Occipital lobe (tissue), 1 donor: ENCODE measurements at regions not wholly inside any gene's neighbourhood (a gene's known extent, or its start where the extent isn't known, plus 50 kb on each side); places are given as distances from the start of the nearest gene placed in this dataset.

Source experiments
- DNase-seq: peaks from one replicate; lab custom pipeline; 2025; lab: John Stamatoyannopoulos, UW

- DNase-seq = no peak
Observed at GRCh38 chr4:11342401-11342800, 86.3 kb downstream of the HS3ST1 start.

GRCh38 chr4:11341337-11342043 lies 87.2 kb downstream of the HS3ST1 start:
- no peak for DNase-seq

GRCh38 chr4:11338956-11339782 lies 89.5 kb downstream of the HS3ST1 start:
- DNase-seq = no peak

GRCh38 chr4:11337287-11337686 lies 91.4 kb downstream of the HS3ST1 start:
- no peak for DNase-seq

- DNase-seq = no peak
Observed at GRCh38 chr4:11336435-11336834, 92.3 kb downstream of the HS3ST1 start.

- DNase-seq = no peak
Observed at GRCh38 chr4:11334887-11335286, 93.8 kb downstream of the HS3ST1 start.

GRCh38 chr4:11328401-11328800 lies 100.3 kb downstream of the HS3ST1 start:
- DNase-seq = no peak

GRCh38 chr4:11326021-11326420 lies 102.7 kb downstream of the HS3ST1 start:
- no peak for DNase-seq

- DNase-seq = no peak
Observed at GRCh38 chr4:11323771-11324170, 104.9 kb downstream of the HS3ST1 start.

- DNase-seq = no peak
Observed at GRCh38 chr4:11313157-11313943, 115.3 kb downstream of the HS3ST1 start.

GRCh38 chr4:11312389-11312788 lies 116.3 kb downstream of the HS3ST1 start:
- DNase-seq = no peak

GRCh38 chr4:11301075-11301660 lies 127.5 kb downstream of the HS3ST1 start:
- DNase-seq = no peak

- DNase-seq = no peak
Observed at GRCh38 chr4:11299836-11300235, 128.9 kb downstream of the HS3ST1 start.

- DNase-seq = no peak
Observed at GRCh38 chr4:11299016-11299415, 129.7 kb downstream of the HS3ST1 start.

- no peak for DNase-seq
Observed at GRCh38 chr4:11298451-11298850, 130.2 kb downstream of the HS3ST1 start.

GRCh38 chr4:11297627-11298026 lies 131.1 kb downstream of the HS3ST1 start:
- no peak for DNase-seq

- no peak for DNase-seq
Observed at GRCh38 chr4:11297201-11297600, 131.5 kb downstream of the HS3ST1 start.

- DNase-seq = no peak
Observed at GRCh38 chr4:11293866-11294265, 134.8 kb downstream of the HS3ST1 start.

GRCh38 chr4:11287055-11287454 lies 141.6 kb downstream of the HS3ST1 start:
- no peak for DNase-seq

- DNase-seq = no peak
Observed at GRCh38 chr4:11286533-11286932, 142.2 kb downstream of the HS3ST1 start.

- DNase-seq = no peak
Observed at GRCh38 chr4:11281720-11282119, 147.0 kb downstream of the HS3ST1 start.

GRCh38 chr4:11271263-11271662 lies 157.4 kb downstream of the HS3ST1 start:
- DNase-seq = no peak
